ENCODE measurements at regions not wholly inside any gene's neighbourhood (a gene's known extent, or its start where the extent isn't known, plus 50 kb on each side); places are given as distances from the start of the nearest gene placed in this dataset.

GRCh38 chr14:54177641-54178621 lies 218.9 kb upstream of the CDKN3 start:
- no peak overlapping the region for H3K4me2 ChIP-seq (ENCODE audit: control insufficient read depth, extremely low read depth, insufficient read depth, low read depth, low read length)
- H3K9me3 ChIP-seq (ENCODE audit: control insufficient read depth, low read depth, low read length) = no peaks in the 10 kb centered on the region
- no peak overlapping the region for H3K27ac ChIP-seq (ENCODE audit: control insufficient read depth, insufficient read depth, low read length)
- no peaks in the 10 kb centered on the region for H3K79me2 ChIP-seq (ENCODE audit: control insufficient read depth, insufficient read depth, low read length)
- peak; percentile 51 for FAIRE-seq
- no peaks in the 10 kb centered on the region for H3K27me3 ChIP-seq (ENCODE audit: control insufficient read depth, extremely low read depth, insufficient read depth, low read length)
- no peaks in the 10 kb centered on the region for H3K9me1 ChIP-seq (ENCODE audit: control insufficient read depth, extremely low read depth, insufficient read depth, low read length)
- no peak overlapping the region for H3K9ac ChIP-seq (ENCODE audit: control insufficient read depth, extremely low read depth, insufficient read depth, low read length)
- dilution Hi-C loops (cut with MboI; ENCODE audit: extremely low pct_ligation_motif_present, low sequenced_read_pairs) = no loop called here
- DNase-seq (ENCODE audit: low read depth, low spot score) = no peak
- no peak overlapping the region for H2AFZ ChIP-seq (ENCODE audit: control insufficient read depth, low read length)
- H3K4me3 ChIP-seq (ENCODE audit: control insufficient read depth in 2 of 3, extremely low read depth in 1 of 3, insufficient read depth in 2 of 3, low read depth in 1 of 3, low read length in 3 of 3) = no peak overlapping the region
- H4K20me1 ChIP-seq (ENCODE audit: control insufficient read depth, extremely low read depth, insufficient read depth, low read length) = no peaks in the 10 kb centered on the region
- H3K36me3 ChIP-seq (ENCODE audit: control insufficient read depth in 2 of 2, extremely low read depth in 1 of 2, insufficient read depth in 2 of 2, low read length in 2 of 2) = no peaks in the 10 kb centered on the region
- H3K4me1 ChIP-seq (ENCODE audit: control insufficient read depth, extremely low read depth, insufficient read depth, low read length) = peaks cover 23% of the 10 kb centered on the region
- TF ChIP-seq CTCF (optimal IDR thresholded peaks at IDR 0.05 in 1 of 3, IDR thresholded peaks at IDR 0.05 in 1 of 3, conservative IDR thresholded peaks at IDR 0.05 in 1 of 3; ENCODE audit: extremely low read depth in 1 of 3, insufficient read depth in 2 of 3, low read length in 3 of 3) (no peak), EZH2 (IDR thresholded peaks at IDR 0.05; ENCODE audit: low read length) (no peak)

GRCh38 chr14:54182419-54183045 lies 214.3 kb upstream of the CDKN3 start:
- dilution Hi-C loops (cut with MboI; ENCODE audit: extremely low pct_ligation_motif_present, low sequenced_read_pairs) = no loop called here
- Histone ChIP-seq H3K36me3 (ENCODE audit: control insufficient read depth in 2 of 2, extremely low read depth in 1 of 2, insufficient read depth in 2 of 2, low read length in 2 of 2) (no peaks in the 10 kb centered on the region), H3K9ac (ENCODE audit: control insufficient read depth, extremely low read depth, insufficient read depth, low read length) (peak overlapping the region; percentile 22), H3K4me3 (ENCODE audit: control insufficient read depth in 2 of 3, extremely low read depth in 1 of 3, insufficient read depth in 2 of 3, low read depth in 1 of 3, low read length in 3 of 3) (no peak overlapping the region), H3K27ac (ENCODE audit: control insufficient read depth, insufficient read depth, low read length) (no peak overlapping the region), H3K9me1 (ENCODE audit: control insufficient read depth, extremely low read depth, insufficient read depth, low read length) (no peaks in the 10 kb centered on the region), H4K20me1 (ENCODE audit: control insufficient read depth, extremely low read depth, insufficient read depth, low read length) (no peaks in the 10 kb centered on the region), H3K27me3 (ENCODE audit: control insufficient read depth, extremely low read depth, insufficient read depth, low read length) (no peaks in the 10 kb centered on the region), H3K79me2 (ENCODE audit: control insufficient read depth, insufficient read depth, low read length) (no peaks in the 10 kb centered on the region), H2AFZ (ENCODE audit: control insufficient read depth, low read length) (no peak overlapping the region), H3K9me3 (ENCODE audit: control insufficient read depth, low read depth, low read length) (no peaks in the 10 kb centered on the region), H3K4me2 (ENCODE audit: control insufficient read depth, extremely low read depth, insufficient read depth, low read depth, low read length) (peak overlapping the region; percentile 42), H3K4me1 (ENCODE audit: control insufficient read depth, extremely low read depth, insufficient read depth, low read length) (peaks cover 12% of the 10 kb centered on the region)
- FAIRE-seq (peak; percentile 80), DNase-seq (ENCODE audit: low read depth, low spot score) (no peak)
- no peak for TF ChIP-seq CTCF (optimal IDR thresholded peaks at IDR 0.05 in 1 of 3, IDR thresholded peaks at IDR 0.05 in 1 of 3, conservative IDR thresholded peaks at IDR 0.05 in 1 of 3; ENCODE audit: extremely low read depth in 1 of 3, insufficient read depth in 2 of 3, low read length in 3 of 3)
